ENCODE measurements at regions not wholly inside any gene's neighbourhood (a gene's known extent, or its start where the extent isn't known, plus 50 kb on each side); places are given as distances from the start of the nearest gene placed in this dataset.

DNA sequence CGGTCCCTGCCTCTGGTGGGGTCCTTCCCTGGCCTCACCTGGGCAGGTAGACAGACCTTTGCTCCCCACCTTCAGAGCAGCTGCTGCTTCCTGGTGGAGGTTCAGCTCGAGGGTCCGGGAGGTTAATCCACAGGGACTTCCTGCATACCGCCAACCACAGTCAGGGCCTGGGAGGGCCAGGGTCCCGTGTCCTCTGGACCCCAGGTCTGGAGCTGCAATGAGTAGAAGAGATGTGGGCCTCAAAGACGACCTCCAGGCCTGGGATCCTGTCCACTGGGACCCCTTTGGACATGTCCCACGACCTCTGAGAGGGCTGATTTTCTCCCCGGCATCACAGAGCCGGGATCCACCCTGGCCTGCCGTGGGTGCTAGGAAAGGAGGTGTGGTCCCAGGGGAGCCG is 223.3 kb upstream of the TCERG1L start:
- no peaks in the 10 kb centered on the region for H3K36me3 ChIP-seq (ENCODE audit: low read depth)
- H3K4me3 ChIP-seq (ENCODE audit: severe bottlenecking), result no peak overlapping the region
- H3K27me3 ChIP-seq (ENCODE audit: insufficient read depth, poor library complexity, severe bottlenecking), result peaks cover 2% of the 10 kb centered on the region
- TF ChIP-seq, protein P1, sequence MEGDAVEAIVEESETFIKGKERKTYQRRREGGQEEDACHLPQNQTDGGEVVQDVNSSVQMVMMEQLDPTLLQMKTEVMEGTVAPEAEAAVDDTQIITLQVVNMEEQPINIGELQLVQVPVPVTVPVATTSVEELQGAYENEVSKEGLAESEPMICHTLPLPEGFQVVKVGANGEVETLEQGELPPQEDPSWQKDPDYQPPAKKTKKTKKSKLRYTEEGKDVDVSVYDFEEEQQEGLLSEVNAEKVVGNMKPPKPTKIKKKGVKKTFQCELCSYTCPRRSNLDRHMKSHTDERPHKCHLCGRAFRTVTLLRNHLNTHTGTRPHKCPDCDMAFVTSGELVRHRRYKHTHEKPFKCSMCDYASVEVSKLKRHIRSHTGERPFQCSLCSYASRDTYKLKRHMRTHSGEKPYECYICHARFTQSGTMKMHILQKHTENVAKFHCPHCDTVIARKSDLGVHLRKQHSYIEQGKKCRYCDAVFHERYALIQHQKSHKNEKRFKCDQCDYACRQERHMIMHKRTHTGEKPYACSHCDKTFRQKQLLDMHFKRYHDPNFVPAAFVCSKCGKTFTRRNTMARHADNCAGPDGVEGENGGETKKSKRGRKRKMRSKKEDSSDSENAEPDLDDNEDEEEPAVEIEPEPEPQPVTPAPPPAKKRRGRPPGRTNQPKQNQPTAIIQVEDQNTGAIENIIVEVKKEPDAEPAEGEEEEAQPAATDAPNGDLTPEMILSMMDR (IDR thresholded peaks at IDR 0.05; ENCODE audit: poor library complexity, severe bottlenecking), result no peak
- no peaks in the 10 kb centered on the region for H3K4me1 ChIP-seq (ENCODE audit: insufficient read depth, poor library complexity, severe bottlenecking)
- DNase-seq (ENCODE audit: low spot score) (no peak), ATAC-seq (ENCODE audit: low read depth) (no peak)
- H3K27ac ChIP-seq (ENCODE audit: poor library complexity, severe bottlenecking), result no peak overlapping the region
- no peaks in the 10 kb centered on the region for H3K9me3 ChIP-seq (ENCODE audit: severe bottlenecking)

DNA sequence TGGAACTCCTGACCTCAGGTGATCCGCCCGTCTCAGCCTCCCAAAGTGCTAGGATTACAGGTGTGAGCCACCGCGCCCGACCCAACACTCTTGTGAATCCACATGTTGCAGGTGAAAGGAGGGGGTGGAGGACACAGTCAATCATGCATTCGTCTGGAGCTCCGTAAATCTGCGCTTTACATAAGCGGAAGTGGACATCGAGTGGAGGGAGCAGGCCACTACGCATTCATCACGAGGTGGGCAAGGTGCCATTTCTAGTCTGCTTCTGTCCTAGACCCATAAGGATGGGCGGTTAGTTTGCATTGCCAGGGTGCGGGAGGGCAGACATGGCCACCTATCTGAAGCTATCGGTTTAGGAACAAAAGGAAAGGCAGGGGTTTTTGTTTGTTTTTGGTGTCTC is 225.2 kb upstream of the TCERG1L start:
- TF ChIP-seq, protein P1 (IDR thresholded peaks at IDR 0.05; ENCODE audit: poor library complexity, severe bottlenecking), result no peak

DNA sequence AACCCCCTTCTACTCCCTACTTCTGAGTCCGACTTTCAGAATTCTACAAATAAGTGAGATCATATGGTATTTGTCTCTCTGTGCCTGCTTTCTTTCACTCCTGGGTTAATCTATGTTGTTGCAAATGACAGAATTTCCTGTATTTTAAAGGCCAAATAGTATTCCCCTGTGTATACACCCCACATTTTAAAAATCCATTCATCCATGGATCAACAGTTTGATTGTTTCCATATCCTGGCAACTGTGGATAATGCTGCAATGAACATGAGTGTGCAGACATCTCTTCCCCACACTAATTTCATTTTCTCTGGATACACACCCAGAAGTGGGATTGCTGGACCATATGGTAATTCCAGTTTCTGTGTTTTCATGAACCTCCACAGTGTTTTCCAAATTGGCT is 225.8 kb upstream of the TCERG1L start:
- TF ChIP-seq, protein P1 (IDR thresholded peaks at IDR 0.05; ENCODE audit: poor library complexity, severe bottlenecking), result no peak
- H3K9me3 ChIP-seq (ENCODE audit: severe bottlenecking), result no peaks in the 10 kb centered on the region
- no peaks in the 10 kb centered on the region for H3K4me1 ChIP-seq (ENCODE audit: insufficient read depth, poor library complexity, severe bottlenecking)
- H3K27me3 ChIP-seq (ENCODE audit: insufficient read depth, poor library complexity, severe bottlenecking), result peaks cover 2% of the 10 kb centered on the region
- ATAC-seq (ENCODE audit: low read depth) (no peak), DNase-seq (ENCODE audit: low spot score) (no peak)
- no peak overlapping the region for H3K27ac ChIP-seq (ENCODE audit: poor library complexity, severe bottlenecking)
- H3K4me3 ChIP-seq (ENCODE audit: severe bottlenecking), result no peak overlapping the region
- H3K36me3 ChIP-seq (ENCODE audit: low read depth), result no peaks in the 10 kb centered on the region

More for the DNA sequence above, 225.2 kb upstream of the TCERG1L start:
- ATAC-seq (ENCODE audit: low read depth) (no peak), DNase-seq (ENCODE audit: low spot score) (no peak)
- H3K4me1 ChIP-seq (ENCODE audit: insufficient read depth, poor library complexity, severe bottlenecking), result no peaks in the 10 kb centered on the region
- H3K36me3 ChIP-seq (ENCODE audit: low read depth), result no peaks in the 10 kb centered on the region
- H3K4me3 ChIP-seq (ENCODE audit: severe bottlenecking), result no peak overlapping the region
- H3K27ac ChIP-seq (ENCODE audit: poor library complexity, severe bottlenecking), result no peak overlapping the region
- no peaks in the 10 kb centered on the region for H3K9me3 ChIP-seq (ENCODE audit: severe bottlenecking)
- H3K27me3 ChIP-seq (ENCODE audit: insufficient read depth, poor library complexity, severe bottlenecking), result peaks cover 2% of the 10 kb centered on the region

DNA sequence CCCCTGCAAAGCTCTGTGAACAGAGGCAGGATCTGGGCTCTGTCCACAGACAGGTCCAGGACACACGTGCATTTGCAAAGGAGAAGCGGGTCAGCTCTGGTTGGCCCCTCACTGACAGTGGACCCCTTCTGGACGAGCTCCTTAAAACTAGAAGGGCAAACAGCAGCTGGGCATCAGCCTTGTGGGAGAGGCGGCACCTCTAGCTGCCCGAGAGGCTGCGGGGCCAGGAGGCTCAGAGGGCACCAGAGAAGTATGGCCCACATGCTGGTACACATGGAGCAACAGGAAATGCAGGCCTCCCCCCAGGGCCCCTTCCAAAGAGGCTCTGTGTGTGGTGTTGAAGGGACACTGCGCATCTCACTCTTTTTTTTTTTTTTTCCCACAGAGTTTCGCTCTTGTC is 233.0 kb upstream of the TCERG1L start:
- ATAC-seq (ENCODE audit: low read depth) (no peak), DNase-seq (ENCODE audit: low spot score) (no peak)
- Histone ChIP-seq H3K27me3 (ENCODE audit: insufficient read depth, poor library complexity, severe bottlenecking) (no peaks in the 10 kb centered on the region), H3K36me3 (ENCODE audit: low read depth) (no peaks in the 10 kb centered on the region), H3K27ac (ENCODE audit: poor library complexity, severe bottlenecking) (no peak overlapping the region), H3K4me1 (ENCODE audit: insufficient read depth, poor library complexity, severe bottlenecking) (no peaks in the 10 kb centered on the region), H3K9me3 (ENCODE audit: severe bottlenecking) (no peaks in the 10 kb centered on the region), H3K4me3 (ENCODE audit: severe bottlenecking) (no peak overlapping the region)
- TF ChIP-seq, protein P1 (IDR thresholded peaks at IDR 0.05; ENCODE audit: poor library complexity, severe bottlenecking), result no peak

DNA sequence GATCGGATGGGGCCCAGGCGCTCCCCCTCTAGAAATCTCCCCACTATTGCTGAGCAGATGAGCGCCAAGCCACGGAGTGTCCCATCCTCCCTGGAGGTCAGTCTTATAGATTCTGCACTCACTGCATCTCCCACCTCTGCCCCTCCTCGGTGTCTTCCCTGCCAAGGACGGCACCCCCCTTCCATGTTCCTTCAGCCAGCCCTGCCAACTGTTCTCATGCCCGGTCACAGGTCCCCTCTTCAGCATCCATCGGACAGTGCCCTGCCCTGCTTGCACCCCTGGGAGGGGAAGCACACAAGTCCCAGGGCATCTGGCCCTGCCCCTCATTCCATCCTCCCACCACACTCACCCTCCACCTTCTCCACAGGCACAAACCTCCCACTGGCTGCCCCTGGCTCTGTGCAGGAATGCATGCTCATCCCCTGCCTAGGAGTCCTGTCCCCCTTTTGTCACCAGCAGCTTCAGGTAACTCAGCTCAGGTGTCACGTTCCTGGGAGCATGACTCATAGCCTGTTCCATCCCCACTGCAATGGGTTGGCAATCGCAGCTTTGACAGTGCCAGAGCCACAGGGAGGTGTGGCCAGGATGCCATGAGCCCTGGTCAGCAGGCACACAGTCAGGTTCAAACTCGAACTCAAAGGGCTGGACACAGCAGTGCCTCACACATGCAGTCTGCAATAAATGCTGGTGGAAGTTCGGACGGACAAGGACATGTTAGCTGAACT is 234.7 kb upstream of the TCERG1L start:
- H3K9me3 ChIP-seq (ENCODE audit: severe bottlenecking), result no peaks in the 10 kb centered on the region
- ATAC-seq (ENCODE audit: low read depth) (peak; percentile 46; the same call in 2 of the 3 replicates), DNase-seq (ENCODE audit: low spot score) (no peak)
- H3K36me3 ChIP-seq (ENCODE audit: low read depth), result no peaks in the 10 kb centered on the region
- H3K4me1 ChIP-seq (ENCODE audit: insufficient read depth, poor library complexity, severe bottlenecking), result no peaks in the 10 kb centered on the region
- H3K27me3 ChIP-seq (ENCODE audit: insufficient read depth, poor library complexity, severe bottlenecking), result no peaks in the 10 kb centered on the region
- TF ChIP-seq, protein P1 (IDR thresholded peaks at IDR 0.05; ENCODE audit: poor library complexity, severe bottlenecking), result no peak
- H3K27ac ChIP-seq (ENCODE audit: poor library complexity, severe bottlenecking), result no peak overlapping the region
- H3K4me3 ChIP-seq (ENCODE audit: severe bottlenecking), result no peak overlapping the region
